K562 (cell line): ENCODE measurements at regions not wholly inside any gene's neighbourhood (a gene's known extent, or its start where the extent isn't known, plus 50 kb on each side); places are given as distances from the start of the nearest gene placed in this dataset.

Experiments
- ATAC-seq: fragments of 200-7000 bp; cut with Tn5 transposase; 3 replicates; pipeline ENCODE4 v1.9.1; 2020; ENCODE audit warnings: moderate library complexity
- BruUV-seq: library from RNA; stranded (reverse); fragments of 400-500 nt; replicated peaks from 2 replicates; lab custom pipeline; 2021; lab: Mats Ljungman, UMichigan
- CTCF ChIA-PET: fragments of 300-600 bp; formaldehyde crosslinking; extraction: SDS; loops from one replicate; lab custom pipeline; 2021; ENCODE audit warnings: low intra/inter-chr PET ratio; lab: Yijun Ruan, JAX
- POLR2A ChIA-PET: fragments of 300-600, 350-650 bp; sonication (Branson Sonifier 250); formaldehyde crosslinking; extraction: SDS; loops from one replicate; lab custom pipeline; 2021; ENCODE audit warnings: antibody characterized with exemption, inconsistent platforms; lab: Yijun Ruan, JAX
- DNase-seq, 4 experiments: peaks; one replicate each; pipeline versions ENCODE4 v3.0.0 to v3.0.0-alpha.2; 2011 to 2018; ENCODE audit warnings: low spot score in 3 of 4, mixed read lengths in 3 of 4; ENCODE audit errors: extremely low read depth in 1 of 4
- FAIRE-seq: peaks from 2 replicates; lab custom pipeline; 2011; peaks lifted over from hg19 to GRCh38; lab: Jason Lieb, UNC
- H2AFZ ChIP-seq: 2 replicates; pipeline ENCODE4 v1.6.0; 2011; ENCODE audit warnings: low read depth, low read length, control low read depth, inconsistent platforms
- H3K27ac ChIP-seq: fragments of 200-600 bp; 3 replicates; pipeline ENCODE4 v1.8.0; 2011; ENCODE audit warnings: low read depth, mild to moderate bottlenecking, control low read depth, inconsistent platforms, low read length, moderate library complexity, mixed read lengths; ENCODE audit errors: extremely low read depth
- H3K27me3 ChIP-seq, 2 experiments: fragments of 300-600 bp in 1 of 2; 2 replicates in 1 of 2; 3 replicates in 1 of 2; pipeline versions ENCODE4 v1.6.0 to v1.8.0; 2011; ENCODE audit warnings: inconsistent platforms in 2 of 2, low read length in 2 of 2, mild to moderate bottlenecking in 1 of 2, mixed read lengths in 1 of 2, moderate library complexity in 1 of 2; ENCODE audit not compliant: control insufficient read depth in 2 of 2, insufficient read depth in 2 of 2
- H3K36me3 ChIP-seq: fragments of 300-600 bp; 3 replicates; pipeline ENCODE4 v1.8.0; 2011; ENCODE audit warnings: mild to moderate bottlenecking, low read length, inconsistent platforms; ENCODE audit not compliant: control insufficient read depth, insufficient read depth
- H3K4me1 ChIP-seq, 2 experiments: fragments of 200-600 bp in 1 of 2; replicated peaks in 1 of 2; 2 replicates in 1 of 2; 3 replicates in 1 of 2; pipeline versions ENCODE4 v1.5.1 to v1.8.0; 2011; ENCODE audit warnings: inconsistent platforms in 2 of 2, low read length in 2 of 2, mild to moderate bottlenecking in 1 of 2, mixed read lengths in 1 of 2, moderate library complexity in 1 of 2; ENCODE audit not compliant: control insufficient read depth in 2 of 2, insufficient read depth in 2 of 2
- H3K4me2 ChIP-seq: 2 replicates; pipeline ENCODE4 v1.6.1; 2011; ENCODE audit warnings: low read length, control low read depth, inconsistent platforms, mixed read lengths; ENCODE audit not compliant: insufficient read depth
- H3K4me3 ChIP-seq: fragments of 200-600 bp; sonication (generic), shearing (Covaris generic); 2 replicates; pipeline ENCODE4 v1.5.1; 2016; ENCODE audit warnings: control low read depth, inconsistent platforms
- H3K79me2 ChIP-seq: fragments of 200-600 bp; 3 replicates; pipeline ENCODE4 v1.8.0; 2011; ENCODE audit warnings: low read length, inconsistent platforms; ENCODE audit not compliant: control insufficient read depth, insufficient read depth
- H3K9ac ChIP-seq, 2 experiments: 2 replicates each; pipeline versions ENCODE4 v1.6.0 to v1.6.1; 2011; ENCODE audit warnings: low read depth in 2 of 2, low read length in 2 of 2, control low read depth in 1 of 2, inconsistent platforms in 1 of 2, mild to moderate bottlenecking in 1 of 2, mixed read lengths in 1 of 2; ENCODE audit not compliant: insufficient read depth in 1 of 2
- H3K9me1 ChIP-seq: one replicate; pipeline ENCODE4 v1.6.0; 2011; ENCODE audit warnings: inconsistent platforms, mild to moderate bottlenecking, low read length, moderate library complexity; ENCODE audit not compliant: control insufficient read depth, insufficient read depth
- H3K9me3 ChIP-seq: replicated peaks from 2 replicates; pipeline ENCODE4 v1.5.1; 2011; ENCODE audit warnings: low read depth, low read length, inconsistent platforms; ENCODE audit not compliant: control insufficient read depth, insufficient read depth
- H4K20me1 ChIP-seq: replicated peaks from 2 replicates; pipeline ENCODE4 v1.6.1; 2011; ENCODE audit warnings: low read length, inconsistent platforms, mixed read lengths; ENCODE audit not compliant: control insufficient read depth, insufficient read depth
- ARID3A ChIP-seq: IDR thresholded peaks from 2 replicates; pipeline ENCODE4 v1.6.1; 2012; ENCODE audit warnings: low read depth, low read length, improper control_type of control experiment, borderline replicate concordance
- CBFA2T3 ChIP-seq: fragments of 450-650 bp; IDR thresholded peaks from 2 replicates; pipeline ENCODE4 v1.6.1; 2017
- IRF1 ChIP-seq: sonication (generic); formaldehyde crosslinking; IDR thresholded peaks from 2 replicates; pipeline ENCODE4 v1.8.0; 2022; ENCODE audit warnings: missing genetic modification reagents, mild to moderate bottlenecking, borderline replicate concordance
- PHTF2 ChIP-seq: fragments of 250-450 bp; sonication (Bioruptor Pico); IDR thresholded peaks from 2 replicates; pipeline ENCODE4 v1.5.0; 2021; ENCODE audit warnings: mild to moderate bottlenecking
- ZNF449 ChIP-seq: fragments of 250-450 bp; sonication (Bioruptor Pico); IDR thresholded peaks from 2 replicates; pipeline ENCODE4 v1.8.0; 2022; ENCODE audit warnings: moderate library complexity, mild to moderate bottlenecking, inconsistent platforms
- ZNF57 ChIP-seq: fragments of 450-650 bp; formaldehyde crosslinking; IDR thresholded peaks from 2 replicates; pipeline ENCODE4 v1.4.0; 2020; ENCODE audit warnings: mild to moderate bottlenecking, moderate library complexity
- ZNF584 ChIP-seq: fragments of 200-800 bp; sonication (Bioruptor generic); IDR thresholded peaks from 2 replicates; pipeline ENCODE4 v1.6.1; 2016; ENCODE audit warnings: low read depth, mild to moderate bottlenecking, missing genetic modification characterization, missing compliant biosample characterization
- ZNF79 ChIP-seq: fragments of 250-450 bp; sonication (Bioruptor Pico); IDR thresholded peaks from 2 replicates; pipeline ENCODE4 v1.4.0; 2020; ENCODE audit warnings: low read depth, mild to moderate bottlenecking, moderate library complexity
- WGBS: fragments of 100-300 bp; shearing (Covaris generic); methylation state at CpG from one replicate; pipeline ENCODE4 v1.1.6; 2016; ENCODE audit warnings: low coverage, mixed read lengths; ENCODE audit not compliant: insufficient coverage; ENCODE audit errors: missing lambda C conversion rate; 5-methylcytosine and 5-hydroxymethylcytosine counted together
- in situ Hi-C: fragments of 300-500 bp; cut with MboI; formaldehyde crosslinking; loops from 4 replicates; pipeline ENCODE4 v1.15.0; 2018; ENCODE audit warnings: inconsistent platforms, mixed read lengths
- intact Hi-C: fragments of 100-400 bp; cut with micrococcal nuclease; formaldehyde crosslinking; loops from 2 replicates; pipeline ENCODE4 v1.14.2; 2022
- TF ChIP-seq, protein P1 (sequence below), 3 experiments: fragments of 200-800 bp in 1 of 3; fragments of 250-450 bp in 1 of 3; fragments of 450-650 bp in 1 of 3; sonication (Bioruptor Pico) in 1 of 3; sonication (Bioruptor generic) in 1 of 3; formaldehyde crosslinking in 1 of 3; IDR thresholded peaks; 2 replicates each; pipeline versions ENCODE4 v1.6.1 to v1.8.0; 2016 to 2022; ENCODE audit warnings: mild to moderate bottlenecking in 2 of 3, missing genetic modification characterization in 2 of 3, missing compliant biosample characterization in 1 of 3, moderate library complexity in 1 of 3

DNA sequence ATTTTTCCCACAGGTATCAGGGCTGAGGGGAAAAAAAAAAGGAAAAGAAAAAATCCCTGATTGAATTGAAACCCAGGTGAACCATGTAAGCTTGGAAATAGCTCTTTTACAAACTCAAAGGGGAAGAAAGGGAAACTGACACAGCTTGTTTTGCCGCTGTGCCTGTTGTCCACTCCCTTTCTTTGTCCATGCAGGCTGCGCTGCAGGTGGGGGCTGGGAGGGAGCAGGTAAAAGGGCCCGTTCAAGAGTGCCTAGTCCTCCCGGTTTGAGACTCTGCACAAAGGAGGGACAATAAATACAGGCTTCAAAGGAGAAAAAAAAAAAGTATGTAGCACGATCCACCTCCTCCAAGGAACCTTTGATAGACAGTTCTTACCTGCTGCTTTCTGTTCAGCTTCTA, 194.8 kb downstream of the GRIN2B start:
- no peaks in the 10 kb centered on the region for H3K79me2 ChIP-seq
- DNase-seq (no peak), ATAC-seq (no peak), FAIRE-seq (no peak)
- ChIA-PET CTCF (no interaction called here), POLR2A (no interaction called here)
- H2AFZ ChIP-seq: no peak overlapping the region
- intact Hi-C loops (no loop called here), in situ Hi-C loops (no loop called here)
- H3K36me3 ChIP-seq: no peaks in the 10 kb centered on the region
- no peak overlapping the region for H3K9ac ChIP-seq
- H3K27ac ChIP-seq: no peak overlapping the region
- H4K20me1 ChIP-seq: no peaks in the 10 kb centered on the region
- BruUV-seq: no TSS peak
- 0% methylated on average over 4 of the region's 5 CpGs for WGBS
- H3K4me2 ChIP-seq: no peak overlapping the region
- no peaks in the 10 kb centered on the region for H3K27me3 ChIP-seq
- H3K9me1 ChIP-seq: no peaks in the 10 kb centered on the region
- no peaks in the 10 kb centered on the region for H3K4me1 ChIP-seq
- no peak overlapping the region for H3K4me3 ChIP-seq
- no peaks in the 10 kb centered on the region for H3K9me3 ChIP-seq
- TF ChIP-seq PHTF2 (CRISPR knock-in tag) (no peak), ZNF79 (CRISPR knock-in tag) (no peak), ARID3A (no peak), CBFA2T3 (no peak), ZNF57 (CRISPR knock-in tag) (no peak), ZNF584 (CRISPR knock-in tag) (no peak), IRF1 (CRISPR knock-in tag) (no peak), ZNF449 (CRISPR knock-in tag) (no peak)
- TF ChIP-seq, protein P1, sequence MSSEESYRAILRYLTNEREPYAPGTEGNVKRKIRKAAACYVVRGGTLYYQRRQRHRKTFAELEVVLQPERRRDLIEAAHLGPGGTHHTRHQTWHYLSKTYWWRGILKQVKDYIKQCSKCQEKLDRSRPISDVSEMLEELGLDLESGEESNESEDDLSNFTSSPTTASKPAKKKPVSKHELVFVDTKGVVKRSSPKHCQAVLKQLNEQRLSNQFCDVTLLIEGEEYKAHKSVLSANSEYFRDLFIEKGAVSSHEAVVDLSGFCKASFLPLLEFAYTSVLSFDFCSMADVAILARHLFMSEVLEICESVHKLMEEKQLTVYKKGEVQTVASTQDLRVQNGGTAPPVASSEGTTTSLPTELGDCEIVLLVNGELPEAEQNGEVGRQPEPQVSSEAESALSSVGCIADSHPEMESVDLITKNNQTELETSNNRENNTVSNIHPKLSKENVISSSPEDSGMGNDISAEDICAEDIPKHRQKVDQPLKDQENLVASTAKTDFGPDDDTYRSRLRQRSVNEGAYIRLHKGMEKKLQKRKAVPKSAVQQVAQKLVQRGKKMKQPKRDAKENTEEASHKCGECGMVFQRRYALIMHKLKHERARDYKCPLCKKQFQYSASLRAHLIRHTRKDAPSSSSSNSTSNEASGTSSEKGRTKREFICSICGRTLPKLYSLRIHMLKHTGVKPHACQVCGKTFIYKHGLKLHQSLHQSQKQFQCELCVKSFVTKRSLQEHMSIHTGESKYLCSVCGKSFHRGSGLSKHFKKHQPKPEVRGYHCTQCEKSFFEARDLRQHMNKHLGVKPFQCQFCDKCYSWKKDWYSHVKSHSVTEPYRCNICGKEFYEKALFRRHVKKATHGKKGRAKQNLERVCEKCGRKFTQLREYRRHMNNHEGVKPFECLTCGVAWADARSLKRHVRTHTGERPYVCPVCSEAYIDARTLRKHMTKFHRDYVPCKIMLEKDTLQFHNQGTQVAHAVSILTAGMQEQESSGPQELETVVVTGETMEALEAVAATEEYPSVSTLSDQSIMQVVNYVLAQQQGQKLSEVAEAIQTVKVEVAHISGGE (CRISPR knock-in tag; IDR thresholded peaks at IDR 0.05): no peak
